SK-N-SH (cell line): ENCODE measurements at regions not wholly inside any gene's neighbourhood (a gene's known extent, or its start where the extent isn't known, plus 50 kb on each side); places are given as distances from the start of the nearest gene placed in this dataset.

Source experiments
- CTCF ChIA-PET: fragments of 300-600, 350-600 bp; formaldehyde crosslinking; extraction: SDS; loops from one replicate; lab custom pipeline; 2021; lab: Yijun Ruan, JAX
- POLR2A ChIA-PET: fragments of 350-600 bp; sonication (Branson Sonifier 250); formaldehyde crosslinking; extraction: SDS; loops from one replicate; lab custom pipeline; 2020; ENCODE audit warnings: antibody characterized with exemption, inconsistent platforms; lab: Yijun Ruan, JAX
- DNase-seq: peaks from one replicate; pipeline ENCODE4 v3.0.0; 2012
- H2AFZ ChIP-seq: fragments of 200-600 bp; sonication (generic); 2 replicates; pipeline ENCODE4 v1.8.1; 2016; ENCODE audit warnings: antibody characterized with exemption, mild to moderate bottlenecking, low read depth
- H3F3A ChIP-seq: fragments of 200-600 bp; sonication (generic); replicated peaks from 2 replicates; pipeline ENCODE3; 2016; ENCODE audit warnings: antibody characterized with exemption, mild to moderate bottlenecking; ENCODE audit not compliant: insufficient read depth
- H3K27ac ChIP-seq, 2 experiments: fragments of 200-500 bp in 1 of 2; fragments of 200-600 bp in 1 of 2; sonication (Bioruptor generic) in 1 of 2; sonication (generic), shearing (Covaris generic) in 1 of 2; 2 replicates each; pipeline versions ENCODE4 v1.5.1 to v1.6.1; 2014 to 2016; ENCODE audit warnings: low read depth in 2 of 2, inconsistent platforms in 1 of 2, low read length in 1 of 2, mild to moderate bottlenecking in 1 of 2, mixed read lengths in 1 of 2
- H3K27me3 ChIP-seq: fragments of 200-600 bp; sonication (generic), shearing (Covaris generic); 2 replicates; pipeline ENCODE4 v1.6.1; 2016; ENCODE audit warnings: mixed run types; ENCODE audit not compliant: insufficient read depth
- H3K36me3 ChIP-seq, 2 experiments: fragments of 200-500 bp in 1 of 2; fragments of 200-600 bp in 1 of 2; sonication (Bioruptor generic) in 1 of 2; sonication (generic) in 1 of 2; replicated peaks in 1 of 2; 2 replicates each; pipeline versions ENCODE3 to v1.5.1; 2014 to 2016; ENCODE audit warnings: low read length in 1 of 2, mild to moderate bottlenecking in 1 of 2; ENCODE audit not compliant: insufficient read depth in 2 of 2, control insufficient read depth in 1 of 2
- H3K4me1 ChIP-seq, 2 experiments: fragments of 200-500 bp in 1 of 2; fragments of 200-600 bp in 1 of 2; sonication (Bioruptor generic) in 1 of 2; sonication (generic), shearing (Covaris generic) in 1 of 2; 2 replicates each; pipeline versions ENCODE4 v1.5.1 to v1.6.1; 2014 to 2016; ENCODE audit warnings: low read depth in 1 of 2, low read length in 1 of 2, mixed run types in 1 of 2; ENCODE audit not compliant: insufficient read depth in 2 of 2, control insufficient read depth in 1 of 2
- H3K4me2 ChIP-seq: fragments of 200-600 bp; sonication (generic), shearing (Covaris generic); 2 replicates; pipeline ENCODE4 v1.6.1; 2017; ENCODE audit warnings: mixed run types
- H3K4me3 ChIP-seq, 2 experiments: fragments of 200-500 bp in 1 of 2; fragments of 200-600 bp in 1 of 2; sonication (Bioruptor generic) in 1 of 2; sonication (generic), shearing (Covaris generic) in 1 of 2; 2 replicates each; pipeline versions ENCODE4 v1.5.1 to v1.8.1; 2014 to 2016; ENCODE audit warnings: low read depth in 2 of 2, inconsistent platforms in 1 of 2, low read length in 1 of 2, mild to moderate bottlenecking in 1 of 2, mixed read lengths in 1 of 2, moderate library complexity in 1 of 2
- H3K79me2 ChIP-seq: fragments of 200-600 bp; sonication (generic); 2 replicates; pipeline ENCODE4 v1.8.1; 2017; ENCODE audit warnings: mild to moderate bottlenecking; ENCODE audit not compliant: insufficient read depth
- H3K9ac ChIP-seq: fragments of 200-600 bp; sonication (generic); 2 replicates; pipeline ENCODE4 v1.6.1; 2017; ENCODE audit warnings: mixed run types
- H3K9me2 ChIP-seq: fragments of 200-600 bp; sonication (generic); 2 replicates; pipeline ENCODE4 v1.6.1; 2017; ENCODE audit warnings: mixed run types
- H3K9me3 ChIP-seq: fragments of 200-600 bp; sonication (generic); 2 replicates; pipeline ENCODE4 v1.6.1; 2017; ENCODE audit warnings: mixed run types, mild to moderate bottlenecking, moderate library complexity
- H4K20me1 ChIP-seq: fragments of 200-600 bp; sonication (generic); 2 replicates; pipeline ENCODE4 v1.6.1; 2017; ENCODE audit warnings: mild to moderate bottlenecking, mixed run types; ENCODE audit not compliant: insufficient read depth
- CHD2 ChIP-seq: fragments of 150-350 bp; IDR thresholded peaks from 2 replicates; pipeline ENCODE4 v1.6.1; 2018; ENCODE audit warnings: low read length; ENCODE audit not compliant: partially characterized antibody
- CTCF ChIP-seq: fragments of 200-600 bp; sonication (generic); IDR thresholded peaks from 2 replicates; pipeline ENCODE4 v1.6.1; 2017; ENCODE audit warnings: antibody characterized with exemption, mild to moderate bottlenecking, moderate library complexity
- EP300 ChIP-seq, 2 experiments: IDR thresholded peaks; 2 replicates each; pipeline versions ENCODE4 v1.4.0 to v1.6.1; 2012; ENCODE audit warnings: borderline replicate concordance in 1 of 2, low read depth in 1 of 2, low read length in 1 of 2
- EZH2phosphoT487 ChIP-seq: fragments of 200-600 bp; sonication (generic); IDR thresholded peaks from 2 replicates; pipeline ENCODE4 v1.6.1; 2017; ENCODE audit warnings: low read depth, mixed run types, mild to moderate bottlenecking, antibody characterized with exemption, moderate library complexity, borderline replicate concordance
- FOXJ3 ChIP-seq: sonication (generic); formaldehyde crosslinking; IDR thresholded peaks from 2 replicates; pipeline ENCODE4 v1.5.1; 2020; ENCODE audit warnings: mild to moderate bottlenecking, missing genetic modification reagents
- GABPA ChIP-seq: IDR thresholded peaks from 2 replicates; pipeline ENCODE4 v1.4.0; 2012; ENCODE audit warnings: low read depth, mild to moderate bottlenecking
- GATA2 ChIP-seq: sonication (generic); formaldehyde crosslinking; IDR thresholded peaks from 2 replicates; pipeline ENCODE4 v1.5.0; 2020; ENCODE audit warnings: mild to moderate bottlenecking, missing genetic modification reagents
- IRF3 ChIP-seq: fragments of 150-350 bp; IDR thresholded peaks from 2 replicates; pipeline ENCODE4 v1.6.1; 2016; ENCODE audit warnings: mild to moderate bottlenecking, low read depth, low read length
- MAX ChIP-seq: IDR thresholded peaks from 2 replicates; pipeline ENCODE4 v1.4.0; 2012; ENCODE audit warnings: low read depth
- MEF2A ChIP-seq: IDR thresholded peaks from 2 replicates; pipeline ENCODE4 v1.4.0; 2012; ENCODE audit warnings: low read depth, borderline replicate concordance
- NRF1 ChIP-seq: IDR thresholded peaks from 2 replicates; pipeline ENCODE4 v1.6.1; 2012; ENCODE audit warnings: low read depth, mild to moderate bottlenecking, low read length
- RAD21 ChIP-seq: IDR thresholded peaks from 2 replicates; pipeline ENCODE4 v1.6.1; 2012; ENCODE audit warnings: mild to moderate bottlenecking, low read length
- RFX5 ChIP-seq: IDR thresholded peaks from 2 replicates; pipeline ENCODE4 v1.6.1; 2012; ENCODE audit warnings: mild to moderate bottlenecking, improper control_type of control experiment, low read length
- SMC3 ChIP-seq: IDR thresholded peaks from 2 replicates; pipeline ENCODE4 v1.6.1; 2012; ENCODE audit warnings: low read depth, low read length, improper control_type of control experiment
- TCF12 ChIP-seq: IDR thresholded peaks from 2 replicates; pipeline ENCODE4 v1.4.0; 2012
- YY1 ChIP-seq: IDR thresholded peaks from 2 replicates; pipeline ENCODE4 v1.4.0; 2012; ENCODE audit warnings: low read depth, mild to moderate bottlenecking
- WGBS: methylation state at CpG from one replicate; pipeline ENCODE4 v1.1.6; 2017; ENCODE audit warnings: low lambda C conversion rate; 5-methylcytosine and 5-hydroxymethylcytosine counted together

- TF ChIP-seq YY1 (no peak), CTCF (no peak), SMC3 (no peak), FOXJ3 (no peak)
Observed at GRCh38 chr1:38549191-38549590, 310.4 kb downstream of the RRAGC start (continued).

- H3K27ac ChIP-seq, result no peak overlapping the region
- no peaks in the 10 kb centered on the region for H3K4me1 ChIP-seq
- H3K9me2 ChIP-seq, result no peaks in the 10 kb centered on the region
- no peak for DNase-seq
- no peak for TF ChIP-seq MAX
- no peak for TF ChIP-seq CHD2
- no peaks in the 10 kb centered on the region for H3K79me2 ChIP-seq
- H3K9ac ChIP-seq, result no peak overlapping the region
- no peaks in the 10 kb centered on the region for H3K9me3 ChIP-seq
- WGBS, result 25% methylated on average over 6 of the region's 6 CpGs
- POLR2A ChIA-PET, result no interaction called here
- CTCF ChIA-PET, result no interaction called here
- no peak overlapping the region for H3K4me2 ChIP-seq
- H4K20me1 ChIP-seq, result no peaks in the 10 kb centered on the region
- H2AFZ ChIP-seq, result no peak overlapping the region
- no peaks in the 10 kb centered on the region for H3F3A ChIP-seq
- no peaks in the 10 kb centered on the region for H3K36me3 ChIP-seq
- H3K4me3 ChIP-seq, result no peak overlapping the region
- H3K27me3 ChIP-seq, result peaks cover 32% of the 10 kb centered on the region
Observed at GRCh38 chr1:38547321-38547720, 312.3 kb downstream of the RRAGC start.

- Histone ChIP-seq H3K9me3 (no peaks in the 10 kb centered on the region), H3K9ac (no peak overlapping the region), H3K4me1 (no peaks in the 10 kb centered on the region), H3K4me2 (no peak overlapping the region), H3K9me2 (no peaks in the 10 kb centered on the region), H4K20me1 (no peaks in the 10 kb centered on the region), H3K27ac (no peak overlapping the region), H3F3A (no peaks in the 10 kb centered on the region), H3K4me3 (no peak overlapping the region), H3K27me3 (peaks cover 25% of the 10 kb centered on the region), H3K36me3 (no peaks in the 10 kb centered on the region)
- 3% methylated on average over 6 of the region's 6 CpGs for WGBS
- CTCF ChIA-PET, result no interaction called here
- DNase-seq, result no peak
- POLR2A ChIA-PET, result no interaction called here
- TF ChIP-seq CHD2 (no peak), MAX (no peak), EP300 (IDR thresholded peaks at IDR 0.05; ENCODE audit: borderline replicate concordance in 1 of 2, low read depth in 1 of 2, low read length in 1 of 2) (no peak), YY1 (no peak), NRF1 (no peak), RAD21 (no peak), GATA2 (CRISPR knock-in tag) (no peak), MEF2A (no peak), TCF12 (no peak), GABPA (no peak), EZH2phosphoT487 (no peak), FOXJ3 (no peak), RFX5 (no peak), IRF3 (no peak)
- TF ChIP-seq, all 33 proteins: peak for 0
- H3K79me2 ChIP-seq, result no peaks in the 10 kb centered on the region
- H2AFZ ChIP-seq, result no peak overlapping the region
Observed at GRCh38 chr1:38546636-38547035, 312.9 kb downstream of the RRAGC start.
